ENCODE measurements at regions not wholly inside any gene's neighbourhood (a gene's known extent, or its start where the extent isn't known, plus 50 kb on each side); places are given as distances from the start of the nearest gene placed in this dataset.

DNA sequence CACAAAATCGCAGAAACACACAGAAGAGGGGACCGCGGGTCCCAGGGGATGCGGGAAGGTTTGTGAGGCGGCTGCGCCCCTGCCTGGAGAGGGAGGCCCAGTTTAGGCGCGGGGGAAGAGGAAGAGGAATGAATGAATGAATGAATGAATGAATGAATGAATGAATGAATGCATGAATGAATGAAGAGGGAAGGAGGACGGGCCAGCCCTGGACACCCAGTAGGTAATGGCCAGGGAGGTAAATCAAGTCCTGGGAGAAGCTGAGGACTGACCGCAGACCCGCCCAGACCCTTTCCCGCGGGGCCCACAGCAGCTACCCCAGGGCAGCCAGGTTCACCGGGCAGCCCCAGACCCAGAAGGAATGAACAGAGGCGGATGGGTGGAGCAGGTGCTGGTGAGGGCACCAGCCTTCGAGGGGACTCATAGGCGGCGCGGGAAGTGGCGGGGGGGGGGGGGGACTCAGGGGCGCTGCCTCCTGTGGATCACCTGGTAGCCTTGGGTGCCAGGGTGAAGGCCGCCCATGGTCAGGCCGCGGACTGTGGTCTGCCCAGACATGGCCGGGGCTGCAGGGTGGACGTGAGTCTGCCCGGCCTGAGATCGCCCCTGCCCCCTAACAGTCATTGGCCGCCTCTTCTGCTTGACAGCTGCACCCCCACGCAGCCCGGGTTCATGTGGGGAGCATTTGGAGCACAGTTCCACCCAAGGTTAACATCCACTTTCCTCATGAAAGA lies 192.0 kb upstream of the PDE10A start:
- TF ChIP-seq CTCF (IDR thresholded peaks at IDR 0.05) = no peak
- no peak for TF ChIP-seq EP300 (IDR thresholded peaks at IDR 0.05)
- no peak for TF ChIP-seq POLR2A (IDR thresholded peaks at IDR 0.05)
